Activated CD4-positive, alpha-beta T cell treated with anti-CD3 and anti-CD28 coated beads, Interleukin-2, amount 10 ng/mL, durations not matched to agents 7 days and 5 days (primary cell): ENCODE measurements at regions not wholly inside any gene's neighbourhood (a gene's known extent, or its start where the extent isn't known, plus 50 kb on each side); places are given as distances from the start of the nearest gene placed in this dataset.
A peak's percentile ranks its signal among the peaks of the same experiment; 100 is the strongest.

Experiments used
- CTCF ChIA-PET: fragments of 350-600 bp; sonication (Branson Sonifier 250); formaldehyde crosslinking; loops from one replicate; lab custom pipeline; 2021; ENCODE audit warnings: antibody characterized with exemption; lab: Charles Lee
- POLR2A ChIA-PET: fragments of 350-600 bp; sonication (Branson Sonifier 250); formaldehyde crosslinking; loops from one replicate; lab custom pipeline; 2021; ENCODE audit warnings: antibody characterized with exemption; lab: Charles Lee
- DNase-seq: peaks from one replicate; pipeline ENCODE4 v3.0.0-alpha.2; 2020
- H3K27ac Mint-ChIP-seq: one replicate; pipeline ENCODE4 v1.8.0; 2021; ENCODE audit warnings: mild to moderate bottlenecking, moderate library complexity, mixed read lengths
- H3K27me3 Mint-ChIP-seq: one replicate; pipeline ENCODE4 v1.8.0; 2021; ENCODE audit warnings: mixed read lengths
- H3K36me3 Mint-ChIP-seq: one replicate; pipeline ENCODE4 v1.8.0; 2021; ENCODE audit warnings: low read depth, mixed read lengths
- H3K4me1 Mint-ChIP-seq: one replicate; pipeline ENCODE4 v1.8.0; 2021; ENCODE audit warnings: mixed read lengths
- H3K4me3 Mint-ChIP-seq: one replicate; pipeline ENCODE4 v1.8.0; 2021; ENCODE audit warnings: mild to moderate bottlenecking, moderate library complexity, mixed read lengths
- H3K9me3 Mint-ChIP-seq: one replicate; pipeline ENCODE4 v1.8.0; 2021; ENCODE audit warnings: mixed read lengths

DNA sequence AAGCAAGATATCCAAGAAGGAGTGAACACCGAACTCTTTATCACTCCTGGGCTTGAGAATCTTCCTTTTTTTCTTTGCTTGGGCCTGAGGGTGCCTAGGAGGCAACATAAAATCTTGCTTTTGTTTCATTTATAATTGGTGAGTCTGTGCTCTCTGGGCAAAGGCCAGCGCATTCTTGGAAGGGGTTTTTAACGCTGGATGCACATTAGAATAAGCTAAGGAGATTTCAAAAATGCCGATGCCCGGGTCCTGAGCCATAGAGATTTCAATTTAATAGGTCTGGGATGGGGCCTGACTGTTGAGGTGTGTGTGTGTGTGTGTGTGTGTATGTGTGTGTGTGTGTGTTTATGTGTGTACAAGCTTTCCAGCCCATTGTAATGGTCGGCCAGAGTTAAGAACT lies 62.0 kb upstream of the SORCS3 start:
- no peak for DNase-seq
- ChIA-PET CTCF (no interaction called here), POLR2A (no interaction called here)
- Mint-ChIP-seq H3K27ac (no peak overlapping the region), H3K9me3 (no peaks in the 10 kb centered on the region), H3K4me1 (no peaks in the 10 kb centered on the region), H3K4me3 (no peak overlapping the region), H3K36me3 (no peaks in the 10 kb centered on the region), H3K27me3 (no peaks in the 10 kb centered on the region)

DNA sequence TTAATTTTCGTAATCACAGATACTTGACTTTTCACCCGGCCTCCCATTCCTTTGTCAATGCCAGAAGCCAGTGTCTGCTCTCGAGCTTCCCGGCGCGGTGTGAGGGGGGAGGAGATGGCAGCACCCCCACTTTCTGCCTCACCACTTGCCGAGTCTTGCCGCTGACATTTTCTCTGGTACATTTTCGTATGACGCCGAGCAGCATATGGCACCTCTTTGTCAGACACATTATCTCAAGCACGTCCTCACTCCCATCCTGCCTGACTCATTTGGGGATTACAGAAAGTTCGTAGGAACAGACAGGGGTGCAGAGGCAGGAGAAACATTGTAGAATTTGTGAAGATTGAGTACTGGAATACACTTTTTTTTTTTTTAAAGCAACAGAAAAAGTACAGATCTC lies 60.8 kb upstream of the SORCS3 start:
- CTCF ChIA-PET: no interaction called here
- H3K9me3 Mint-ChIP-seq: no peaks in the 10 kb centered on the region

DNA sequence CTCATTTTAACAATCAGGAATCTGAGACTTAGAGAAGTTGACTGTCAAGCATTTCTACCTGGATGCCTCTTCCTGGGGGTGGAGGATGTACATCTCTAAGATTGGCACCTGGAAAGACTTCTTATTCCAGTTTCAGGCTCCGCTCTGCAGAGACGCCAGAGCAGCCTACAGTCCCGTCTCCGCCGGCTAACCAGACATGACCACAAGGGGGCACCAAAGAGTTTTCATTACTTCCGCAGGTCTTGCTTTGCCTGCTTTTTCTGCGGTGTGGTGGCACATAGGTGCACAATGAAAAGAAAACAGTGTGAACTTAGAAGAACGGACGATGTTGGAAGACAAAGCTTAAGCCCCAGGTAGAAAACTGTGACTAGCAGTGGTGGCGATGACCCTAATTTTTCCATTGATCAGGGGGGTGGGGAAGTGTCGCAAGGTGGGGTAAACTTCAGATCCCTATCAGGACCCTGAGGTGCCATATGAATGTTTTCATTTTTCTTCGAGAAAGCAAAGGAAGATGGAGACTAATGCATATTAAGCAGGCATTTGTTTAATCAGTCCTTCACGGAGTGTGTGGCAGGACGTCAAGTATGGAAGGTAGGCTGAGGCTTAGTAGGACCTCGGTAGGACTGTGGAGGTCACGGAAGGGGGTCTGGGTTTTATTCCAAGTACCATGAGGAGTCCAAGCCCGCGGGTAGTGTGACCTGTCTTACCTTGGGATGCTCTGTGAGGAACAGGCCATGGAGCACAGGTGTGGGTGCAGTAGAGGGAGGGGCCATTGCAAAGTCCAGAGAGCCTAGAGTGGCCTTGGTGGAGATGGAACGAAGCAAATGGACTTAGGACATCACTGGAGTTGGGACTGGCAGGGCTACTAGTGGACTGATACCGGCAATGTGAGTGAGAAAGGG lies 60.1 kb upstream of the SORCS3 start:
- Mint-ChIP-seq H3K36me3 (no peaks in the 10 kb centered on the region), H3K4me3 (no peak overlapping the region), H3K27me3 (peaks cover 2% of the 10 kb centered on the region), H3K27ac (no peak overlapping the region), H3K4me1 (no peaks in the 10 kb centered on the region), H3K9me3 (no peaks in the 10 kb centered on the region)
- DNase-seq: peak; percentile 80
- POLR2A ChIA-PET: no interaction called here
- CTCF ChIA-PET: no interaction called here

More for the DNA sequence above, 60.8 kb upstream of the SORCS3 start:
- no peaks in the 10 kb centered on the region for H3K36me3 Mint-ChIP-seq
- peaks cover 2% of the 10 kb centered on the region for H3K27me3 Mint-ChIP-seq
- no peak overlapping the region for H3K4me3 Mint-ChIP-seq
- no peaks in the 10 kb centered on the region for H3K4me1 Mint-ChIP-seq
- H3K27ac Mint-ChIP-seq: no peak overlapping the region
- DNase-seq: no peak
- POLR2A ChIA-PET: no interaction called here

DNA sequence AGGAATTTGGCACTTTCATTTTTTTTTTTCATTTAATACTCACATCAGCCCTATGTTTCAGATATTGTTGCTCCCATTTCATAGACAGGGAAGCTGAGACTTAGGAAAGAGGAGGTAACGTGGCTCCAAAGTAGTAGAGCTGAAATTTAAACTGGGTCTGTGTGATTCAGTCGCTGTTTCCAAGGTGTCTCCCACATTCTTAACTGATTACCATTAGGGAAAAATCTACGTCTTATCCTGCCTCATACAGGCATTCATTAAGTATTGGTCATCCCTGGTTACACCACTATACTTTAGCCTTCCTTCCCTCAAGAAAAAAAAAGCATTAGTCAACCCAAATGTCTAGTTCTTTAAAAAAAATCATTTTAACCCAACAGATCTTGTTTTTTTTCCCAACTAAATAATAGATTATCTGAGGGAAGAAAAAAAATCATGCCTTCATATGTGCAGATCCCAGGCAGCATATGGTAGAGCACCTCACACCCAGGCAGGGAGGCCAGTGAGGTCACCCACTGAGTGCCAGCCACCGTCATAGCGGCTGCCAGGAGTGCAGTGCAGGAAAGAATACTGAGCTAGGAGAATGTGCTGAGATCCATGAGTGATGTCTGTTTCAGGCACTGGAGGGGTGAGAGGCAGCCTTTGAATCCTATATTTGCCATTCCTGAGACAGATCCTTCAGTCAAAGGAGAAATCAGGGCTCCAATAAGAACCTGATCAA lies 59.0 kb upstream of the SORCS3 start:
- no peak overlapping the region for H3K4me3 Mint-ChIP-seq
- peaks cover 5% of the 10 kb centered on the region for H3K4me1 Mint-ChIP-seq
- no peaks in the 10 kb centered on the region for H3K9me3 Mint-ChIP-seq
- CTCF ChIA-PET: no interaction called here
- peaks cover 2% of the 10 kb centered on the region for H3K27me3 Mint-ChIP-seq
- no peak overlapping the region for H3K27ac Mint-ChIP-seq
- DNase-seq: no peak
- H3K36me3 Mint-ChIP-seq: no peaks in the 10 kb centered on the region
- POLR2A ChIA-PET: no interaction called here

DNA sequence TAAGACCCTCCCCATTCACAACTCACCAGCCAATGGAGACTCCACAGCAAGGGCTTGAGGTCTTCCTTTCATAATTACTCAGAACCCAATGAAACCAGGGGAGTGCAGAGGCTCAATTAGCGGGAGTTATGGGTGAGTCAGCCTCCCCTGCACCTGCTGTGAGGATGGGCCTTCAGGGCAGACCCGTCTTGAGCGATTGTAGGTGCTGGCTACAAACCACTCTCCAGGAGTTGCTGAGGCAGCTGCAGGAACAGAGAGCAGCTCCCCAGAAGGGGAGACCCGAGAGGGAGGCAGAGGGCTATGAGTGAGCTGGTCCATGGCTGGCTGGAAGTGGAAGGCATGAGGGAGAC lies 58.5 kb upstream of the SORCS3 start:
- H3K9me3 Mint-ChIP-seq: no peaks in the 10 kb centered on the region
- H3K36me3 Mint-ChIP-seq: no peaks in the 10 kb centered on the region
- H3K4me3 Mint-ChIP-seq: no peak overlapping the region
- ChIA-PET POLR2A (no interaction called here), CTCF (no interaction called here)
- peaks cover 2% of the 10 kb centered on the region for H3K27me3 Mint-ChIP-seq
- no peak for DNase-seq
- peaks cover 10% of the 10 kb centered on the region for H3K4me1 Mint-ChIP-seq
- H3K27ac Mint-ChIP-seq: no peak overlapping the region

DNA sequence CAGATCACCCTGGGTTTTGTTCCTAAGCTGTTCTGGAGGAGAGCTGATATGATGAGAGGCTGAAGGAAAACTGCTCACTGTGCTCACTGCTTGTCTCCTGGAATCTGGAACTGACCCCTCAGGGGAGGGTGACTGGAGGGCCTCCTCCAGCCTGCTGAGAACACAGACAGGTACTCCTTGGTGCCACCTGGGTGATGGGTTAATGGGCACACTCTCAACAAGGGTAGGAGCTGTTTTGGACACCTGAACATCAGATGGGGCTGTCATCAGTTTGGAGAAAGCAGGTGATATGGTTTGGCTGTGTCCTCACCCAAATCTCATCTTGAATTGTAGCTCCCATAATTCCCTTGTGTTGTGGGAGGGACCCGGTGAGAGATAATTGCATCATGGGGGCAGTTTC lies 58.1 kb upstream of the SORCS3 start:
- Mint-ChIP-seq H3K27me3 (peaks cover 2% of the 10 kb centered on the region), H3K36me3 (no peaks in the 10 kb centered on the region), H3K27ac (no peak overlapping the region), H3K9me3 (no peaks in the 10 kb centered on the region), H3K4me3 (no peak overlapping the region), H3K4me1 (peaks cover 12% of the 10 kb centered on the region)
- CTCF ChIA-PET: no interaction called here
- POLR2A ChIA-PET: no interaction called here
- DNase-seq: no peak

DNA sequence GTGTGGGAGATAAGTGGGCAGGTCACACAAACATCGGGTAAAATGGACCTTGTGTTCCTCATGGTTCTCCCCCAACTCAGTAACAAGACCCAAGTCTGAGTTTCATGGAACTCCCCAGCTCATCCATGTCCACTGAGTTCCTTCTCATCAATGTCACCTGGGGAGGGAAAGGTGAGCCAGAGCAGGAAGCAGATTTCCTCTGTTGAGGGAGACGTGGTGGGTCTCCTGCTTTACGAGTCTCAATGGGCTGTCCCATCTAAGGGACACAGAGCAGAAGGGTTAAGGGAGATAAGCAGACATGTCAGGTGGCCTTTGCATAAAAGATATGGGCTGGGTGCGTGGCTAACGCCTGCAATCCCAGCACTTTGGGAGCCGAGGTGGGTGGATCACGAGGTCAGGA lies 56.5 kb upstream of the SORCS3 start:
- DNase-seq: no peak
- peaks cover 12% of the 10 kb centered on the region for H3K4me1 Mint-ChIP-seq
- H3K4me3 Mint-ChIP-seq: no peak overlapping the region
- H3K27me3 Mint-ChIP-seq: peaks cover 2% of the 10 kb centered on the region
- H3K36me3 Mint-ChIP-seq: no peaks in the 10 kb centered on the region
- no peaks in the 10 kb centered on the region for H3K9me3 Mint-ChIP-seq
- CTCF ChIA-PET: no interaction called here
- H3K27ac Mint-ChIP-seq: no peak overlapping the region
- POLR2A ChIA-PET: no interaction called here

DNA sequence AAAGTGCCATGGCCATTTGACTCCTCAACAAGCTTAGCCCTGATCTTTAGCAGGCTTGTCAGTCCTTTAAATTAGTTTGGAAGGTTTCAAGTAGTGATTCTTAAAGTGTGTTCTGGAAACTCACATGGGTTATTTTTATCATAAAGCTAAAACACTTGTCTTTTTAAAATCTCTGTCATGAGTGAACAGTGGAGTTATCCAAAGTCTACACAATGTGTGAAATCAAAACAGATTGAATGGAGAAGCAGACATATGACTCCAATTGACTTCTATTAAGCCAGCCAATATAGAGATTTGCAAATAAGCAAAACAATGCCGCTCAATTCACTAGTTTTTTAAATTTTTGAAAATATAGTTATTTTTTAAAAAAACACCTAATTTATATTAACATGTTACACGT lies 53.3 kb upstream of the SORCS3 start:
- Mint-ChIP-seq H3K27ac (no peak overlapping the region), H3K4me3 (no peak overlapping the region), H3K9me3 (no peaks in the 10 kb centered on the region), H3K4me1 (peaks cover 12% of the 10 kb centered on the region), H3K36me3 (no peaks in the 10 kb centered on the region), H3K27me3 (peaks cover 2% of the 10 kb centered on the region)
- POLR2A ChIA-PET: no interaction called here
- no peak for DNase-seq
- CTCF ChIA-PET: no interaction called here

DNA sequence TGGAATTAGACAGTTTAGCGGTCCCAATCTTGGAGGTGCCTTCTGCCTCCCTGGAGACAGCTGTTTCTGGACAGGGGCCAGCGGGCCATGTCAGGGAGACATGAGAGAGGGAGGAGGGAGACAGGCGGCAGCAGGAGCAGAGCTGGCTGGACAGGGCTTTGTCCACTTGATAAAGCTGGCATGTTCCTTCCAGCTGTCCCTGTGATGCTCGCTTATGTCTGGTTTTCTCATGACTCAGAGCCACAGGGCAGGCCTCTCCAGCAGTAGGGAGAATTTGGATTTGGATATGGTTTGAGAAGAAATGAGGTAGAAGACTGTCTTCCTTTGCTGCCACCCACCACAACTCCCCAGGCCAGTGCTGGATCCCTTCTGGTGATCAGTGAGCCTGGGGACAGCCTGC lies 51.7 kb upstream of the SORCS3 start:
- Mint-ChIP-seq H3K4me3 (no peak overlapping the region), H3K27me3 (peaks cover 5% of the 10 kb centered on the region), H3K4me1 (peaks cover 12% of the 10 kb centered on the region), H3K9me3 (no peaks in the 10 kb centered on the region), H3K27ac (no peak overlapping the region), H3K36me3 (no peaks in the 10 kb centered on the region)
- POLR2A ChIA-PET: no interaction called here
- DNase-seq: no peak
- CTCF ChIA-PET: no interaction called here

DNA sequence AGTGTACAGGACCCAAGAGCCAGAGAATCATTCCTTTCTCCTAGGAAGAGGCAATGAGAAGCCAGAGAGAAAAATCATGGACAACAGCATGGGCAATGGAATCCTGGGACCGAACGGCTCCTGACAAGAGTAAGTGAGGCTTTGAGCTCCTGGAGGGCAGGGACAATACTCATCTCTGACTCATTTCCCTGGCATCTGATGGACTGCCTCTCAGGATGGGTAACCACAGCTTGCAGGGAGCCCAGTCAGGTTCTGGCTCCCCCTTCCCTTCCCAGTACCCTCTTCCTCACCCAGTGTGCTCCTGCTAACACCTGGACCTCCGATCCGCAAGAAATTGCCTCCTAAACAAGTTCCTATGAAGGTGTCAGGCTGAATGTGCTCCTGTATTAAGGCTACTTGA lies 51.2 kb upstream of the SORCS3 start:
- Mint-ChIP-seq H3K27ac (no peak overlapping the region), H3K4me3 (no peak overlapping the region), H3K27me3 (peaks cover 5% of the 10 kb centered on the region), H3K4me1 (peaks cover 12% of the 10 kb centered on the region), H3K36me3 (no peaks in the 10 kb centered on the region), H3K9me3 (no peaks in the 10 kb centered on the region)
- POLR2A ChIA-PET: no interaction called here
- CTCF ChIA-PET: no interaction called here
- no peak for DNase-seq
